ENCODE measurements at regions not wholly inside any gene's neighbourhood (a gene's known extent, or its start where the extent isn't known, plus 50 kb on each side); places are given as distances from the start of the nearest gene placed in this dataset.
"Not testable (repeated sequence)": the region's sequence is repeated elsewhere in the genome, so short reads cannot be mapped to it uniquely, and the experiment has no call there.

DNA sequence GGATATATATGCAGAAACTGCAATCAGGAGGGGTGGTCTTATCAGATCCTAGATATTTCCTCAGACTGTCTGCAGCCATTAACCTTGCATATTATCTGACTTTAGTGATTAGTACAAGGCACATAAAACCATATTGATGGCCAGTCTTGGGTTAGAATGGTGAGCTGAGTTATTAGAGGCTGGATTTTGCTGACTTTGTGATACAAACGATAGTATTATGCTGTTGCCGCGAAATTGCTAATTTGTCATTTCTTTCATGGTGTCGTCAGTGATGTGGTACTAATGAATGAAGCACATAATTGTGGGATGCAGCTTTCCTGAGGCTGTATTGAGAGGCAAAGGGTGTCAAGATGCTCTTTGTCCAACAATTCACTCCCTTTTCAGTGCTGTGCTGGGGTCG lies 172.5 kb downstream of the TEX29 start:
- no peaks in the 10 kb centered on the region for H3K36me3 Mint-ChIP-seq
- peaks cover 2% of the 10 kb centered on the region for H3K27me3 Mint-ChIP-seq
- H3K4me3 Mint-ChIP-seq, result no peak overlapping the region
- no peak for ATAC-seq (ENCODE audit: low read depth)
- H3K4me1 Mint-ChIP-seq, result no peaks in the 10 kb centered on the region
- peaks cover 9% of the 10 kb centered on the region for H3K9me3 Mint-ChIP-seq
- no peak for DNase-seq
- no peak overlapping the region for H3K27ac Mint-ChIP-seq
- POLR2A ChIA-PET, result no interaction called here

DNA sequence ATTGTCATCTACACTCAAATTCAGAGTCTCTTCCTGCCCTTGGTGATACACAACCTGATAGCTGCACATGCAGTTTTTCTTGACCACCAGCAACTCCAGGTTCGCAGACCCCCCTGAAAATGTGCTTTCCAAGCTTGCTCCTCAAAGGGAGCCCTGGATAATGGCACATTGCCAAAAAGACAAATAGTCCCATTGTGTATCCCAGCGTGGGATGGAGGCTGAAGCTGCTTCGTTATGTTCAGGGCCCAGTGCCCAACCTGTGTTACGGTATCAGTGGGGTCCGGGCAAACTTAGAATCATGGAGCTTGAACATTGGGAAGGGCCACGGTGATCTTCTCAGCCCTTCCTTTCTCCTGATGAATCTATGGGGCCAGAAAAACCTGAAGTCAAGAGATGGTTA lies 173.0 kb downstream of the TEX29 start:
- DNase-seq (no peak), ATAC-seq (ENCODE audit: low read depth) (no peak)
- H3K27ac Mint-ChIP-seq, result no peak overlapping the region
- H3K4me1 Mint-ChIP-seq, result no peaks in the 10 kb centered on the region
- peaks cover 9% of the 10 kb centered on the region for H3K9me3 Mint-ChIP-seq
- no peaks in the 10 kb centered on the region for H3K36me3 Mint-ChIP-seq
- POLR2A ChIA-PET, result no interaction called here
- peaks cover 2% of the 10 kb centered on the region for H3K27me3 Mint-ChIP-seq
- H3K4me3 Mint-ChIP-seq, result no peak overlapping the region

DNA sequence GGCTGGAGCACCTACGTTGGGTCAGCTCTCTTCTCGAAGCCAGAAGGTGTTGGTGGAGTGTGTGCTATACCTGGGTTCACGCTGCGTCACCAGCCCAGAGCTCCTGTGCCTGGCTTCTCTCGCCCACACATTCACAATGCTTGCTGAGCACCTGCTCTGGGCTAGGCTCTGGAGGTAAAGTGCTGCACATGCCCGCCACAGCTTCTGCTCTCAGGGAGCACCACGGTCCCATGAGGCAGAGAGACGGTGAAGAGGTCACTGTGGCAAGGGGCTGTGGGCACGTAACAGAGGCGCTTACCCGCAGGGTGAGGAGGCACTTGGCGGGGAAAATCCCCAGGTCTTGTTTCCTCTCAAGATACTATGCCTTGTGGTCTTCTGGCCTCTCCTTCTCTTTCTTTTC lies 174.2 kb downstream of the TEX29 start:
- H3K4me1 Mint-ChIP-seq, result no peaks in the 10 kb centered on the region
- POLR2A ChIA-PET, result no interaction called here
- H3K27ac Mint-ChIP-seq, result no peak overlapping the region
- H3K9me3 Mint-ChIP-seq, result peaks cover 9% of the 10 kb centered on the region
- no peak overlapping the region for H3K4me3 Mint-ChIP-seq
- H3K27me3 Mint-ChIP-seq, result peaks cover 2% of the 10 kb centered on the region
- no peaks in the 10 kb centered on the region for H3K36me3 Mint-ChIP-seq
- ATAC-seq (ENCODE audit: low read depth), result no peak
- no peak for DNase-seq

DNA sequence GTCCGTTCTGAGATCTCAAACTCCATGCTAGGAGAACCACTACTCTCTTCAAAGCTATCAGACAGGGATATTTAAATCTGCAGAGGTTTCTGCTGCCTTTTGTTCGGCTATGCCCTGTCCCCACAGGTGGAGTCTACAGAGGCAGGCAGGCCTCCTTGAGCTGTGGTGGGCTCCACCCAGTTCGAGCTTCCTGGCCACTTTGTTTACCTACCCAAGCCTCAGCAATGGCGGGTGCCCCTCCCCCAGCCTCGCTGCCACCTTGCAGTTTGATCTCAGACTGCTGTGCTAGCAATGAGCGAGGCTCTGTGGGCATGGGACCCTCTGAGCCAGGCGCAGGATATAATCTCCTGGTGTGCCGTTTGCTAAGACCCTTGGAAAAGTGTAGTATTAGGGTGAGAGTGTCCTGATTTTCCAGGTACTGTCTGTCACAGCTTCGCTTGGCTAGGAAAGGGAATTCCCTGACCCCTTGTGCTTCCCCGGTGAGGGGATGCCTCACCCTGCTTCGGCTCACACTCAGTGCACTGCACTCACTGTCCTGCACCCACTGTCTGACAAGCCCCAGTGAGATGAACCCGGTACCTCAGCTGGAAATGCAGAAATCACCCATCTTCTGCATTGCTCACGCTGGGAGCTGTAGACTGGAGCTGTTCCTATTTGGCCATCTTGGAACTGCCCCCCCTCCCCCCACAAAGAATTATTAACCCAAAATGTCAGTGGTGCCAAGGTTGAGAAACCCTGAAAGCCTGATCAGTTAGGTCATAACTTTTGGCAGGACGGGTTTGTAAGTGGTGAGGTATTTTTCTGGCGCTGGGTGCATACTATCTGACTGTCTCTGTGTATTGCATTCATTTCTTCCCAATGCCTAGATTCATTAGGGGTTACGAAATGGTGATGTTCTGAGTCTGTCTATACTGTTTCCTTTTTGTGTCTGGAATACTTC lies 181.4 kb downstream of the TEX29 start:
- H3K36me3 Mint-ChIP-seq; H3K4me1 Mint-ChIP-seq; ATAC-seq (ENCODE audit: low read depth); H3K4me3 Mint-ChIP-seq; POLR2A ChIA-PET; H3K9me3 Mint-ChIP-seq; H3K27me3 Mint-ChIP-seq; DNase-seq; H3K27ac Mint-ChIP-seq: not testable (repeated sequence)

DNA sequence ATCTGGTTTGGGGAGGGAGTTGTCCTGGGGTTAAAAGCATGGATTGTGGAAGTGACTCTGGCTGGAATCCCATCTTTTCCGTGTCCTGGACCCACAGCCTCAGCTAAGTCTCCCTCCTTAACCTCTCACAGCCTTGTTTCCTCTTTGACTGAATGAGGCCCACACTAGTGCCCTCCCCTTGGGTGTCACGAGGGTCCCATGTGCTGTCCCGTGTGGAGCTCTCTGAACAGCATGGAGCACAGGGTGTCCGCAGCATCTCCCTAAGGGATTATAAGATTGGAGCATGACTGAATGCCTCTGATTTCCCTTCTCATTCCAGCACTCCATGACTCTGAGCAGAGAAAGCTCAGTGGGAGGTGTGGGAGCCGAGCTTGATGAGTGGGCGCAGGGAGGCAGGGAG lies 182.5 kb downstream of the TEX29 start:
- POLR2A ChIA-PET, result no interaction called here
- no peak overlapping the region for H3K4me3 Mint-ChIP-seq
- H3K4me1 Mint-ChIP-seq, result no peaks in the 10 kb centered on the region
- no peaks in the 10 kb centered on the region for H3K27me3 Mint-ChIP-seq
- H3K36me3 Mint-ChIP-seq, result no peaks in the 10 kb centered on the region
- no peak for DNase-seq
- peaks cover 4% of the 10 kb centered on the region for H3K9me3 Mint-ChIP-seq
- no peak for ATAC-seq (ENCODE audit: low read depth)
- H3K27ac Mint-ChIP-seq, result no peak overlapping the region

DNA sequence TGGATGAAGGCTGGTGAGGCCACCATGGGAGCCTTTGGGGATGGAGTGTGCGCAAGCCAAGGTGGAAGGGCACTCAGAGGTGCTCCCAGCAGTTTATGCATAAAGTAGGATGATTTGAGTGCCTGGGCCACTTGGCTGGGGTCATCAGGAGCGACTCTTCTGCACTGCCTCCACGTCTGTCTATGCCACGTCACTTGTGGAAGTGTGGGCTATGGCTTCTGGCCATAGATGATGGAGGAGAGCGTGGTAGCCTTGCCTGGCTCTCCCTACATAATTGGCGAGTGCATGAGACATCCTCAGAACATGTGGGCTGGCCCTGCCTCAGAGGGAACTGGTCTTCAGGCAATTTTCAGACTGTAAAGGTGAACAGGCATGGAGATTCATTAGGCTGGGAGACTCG lies 182.9 kb downstream of the TEX29 start:
- Mint-ChIP-seq H3K9me3 (peaks cover 4% of the 10 kb centered on the region), H3K27ac (no peak overlapping the region), H3K27me3 (no peaks in the 10 kb centered on the region), H3K4me3 (no peak overlapping the region), H3K4me1 (no peaks in the 10 kb centered on the region), H3K36me3 (no peaks in the 10 kb centered on the region)
- no peak for DNase-seq
- ATAC-seq (ENCODE audit: low read depth), result no peak
- POLR2A ChIA-PET, result no interaction called here

DNA sequence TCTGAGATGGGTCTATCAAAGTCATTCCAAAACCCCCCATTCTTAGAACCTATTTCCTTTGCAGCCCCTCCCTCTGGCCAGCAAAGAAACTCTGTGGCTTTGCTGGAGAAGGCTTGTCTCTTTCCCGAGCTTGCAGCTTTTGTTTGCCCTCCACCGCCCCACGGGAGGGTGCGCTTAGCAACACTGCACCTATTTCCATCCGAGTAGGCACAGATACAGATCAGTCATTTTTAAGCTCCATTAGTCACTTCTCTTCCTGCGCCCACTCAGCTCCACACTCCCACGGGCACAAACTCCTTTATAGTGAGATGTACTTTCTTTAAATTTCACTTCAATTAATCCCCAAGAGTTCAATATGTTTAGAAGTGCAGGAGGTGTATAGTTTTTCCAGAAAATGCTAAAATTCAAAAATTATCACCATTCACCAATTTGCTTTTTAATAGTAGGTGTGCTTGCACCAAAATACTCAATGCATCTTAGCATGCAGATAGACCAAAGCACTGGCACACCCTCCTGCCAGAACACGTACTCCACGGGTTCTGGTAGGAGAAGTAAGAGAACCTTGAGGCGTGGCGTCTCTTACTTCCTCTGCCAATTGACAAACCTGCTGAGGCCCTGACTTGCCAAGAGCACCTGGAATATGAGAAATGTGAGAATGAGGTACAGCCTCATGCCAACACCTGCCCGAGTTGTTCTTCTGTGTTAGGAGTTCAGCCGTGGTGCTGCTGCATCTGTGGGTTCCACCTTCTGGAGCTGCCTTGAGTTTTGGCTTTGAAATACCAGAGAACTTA lies 183.7 kb downstream of the TEX29 start:
- Mint-ChIP-seq H3K27me3 (no peaks in the 10 kb centered on the region), H3K4me1 (no peaks in the 10 kb centered on the region), H3K36me3 (no peaks in the 10 kb centered on the region), H3K4me3 (no peak overlapping the region), H3K27ac (no peak overlapping the region), H3K9me3 (peaks cover 4% of the 10 kb centered on the region)
- no peak for ATAC-seq (ENCODE audit: low read depth)
- no peak for DNase-seq
- POLR2A ChIA-PET, result no interaction called here

DNA sequence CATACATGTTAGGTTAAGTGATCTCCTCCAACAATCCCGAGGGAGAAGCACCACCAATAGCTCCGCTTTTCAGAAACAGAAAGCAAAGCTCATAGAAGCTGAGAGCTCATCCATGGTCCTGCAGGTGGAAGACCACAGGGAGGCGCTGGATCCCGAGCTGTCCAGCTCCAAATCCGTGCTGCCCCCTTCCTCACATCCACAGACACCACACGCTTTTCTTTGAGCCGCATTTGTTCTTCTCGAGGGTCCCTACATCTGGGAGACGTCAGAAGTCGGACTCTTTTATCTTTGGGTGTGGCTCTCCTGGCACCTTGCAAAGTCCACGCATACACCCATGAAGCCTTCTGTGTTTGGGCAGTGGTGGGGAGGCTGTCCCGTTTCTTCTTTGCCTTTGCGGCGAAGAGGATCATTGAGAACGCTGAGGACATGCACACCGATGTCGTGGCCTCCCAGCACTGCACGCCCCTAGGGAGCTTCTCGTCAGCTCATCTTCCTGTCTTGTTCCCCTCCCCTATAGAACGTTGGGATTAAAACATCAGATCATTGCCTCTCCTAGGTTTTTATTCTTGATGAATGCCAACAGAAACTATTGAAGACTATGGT lies 184.8 kb downstream of the TEX29 start:
- Mint-ChIP-seq H3K4me3 (no peak overlapping the region), H3K27me3 (no peaks in the 10 kb centered on the region), H3K4me1 (no peaks in the 10 kb centered on the region), H3K36me3 (no peaks in the 10 kb centered on the region), H3K9me3 (peaks cover 4% of the 10 kb centered on the region), H3K27ac (no peak overlapping the region)
- no peak for DNase-seq
- no peak for ATAC-seq (ENCODE audit: low read depth)
- POLR2A ChIA-PET, result no interaction called here

DNA sequence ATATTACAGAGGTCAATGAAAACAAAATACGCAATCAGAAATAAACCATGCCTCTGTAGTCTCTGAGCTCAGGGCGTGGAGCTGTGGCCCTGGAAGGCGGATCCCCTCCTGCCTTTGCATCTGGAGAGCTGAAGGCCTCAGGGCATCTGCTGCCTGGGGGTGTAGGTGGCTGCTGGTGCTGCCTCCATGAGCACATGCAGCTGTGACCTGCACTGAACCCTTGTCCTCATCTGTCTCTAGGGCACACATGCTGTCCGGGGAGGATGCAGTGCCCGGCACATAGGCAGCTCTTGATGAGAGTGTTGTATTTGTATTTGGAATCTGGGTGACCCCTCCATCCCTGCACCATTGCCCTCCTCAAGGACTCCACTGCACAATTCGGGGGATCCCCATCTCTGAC lies 185.7 kb downstream of the TEX29 start:
- Mint-ChIP-seq H3K9me3 (peaks cover 4% of the 10 kb centered on the region), H3K4me3 (no peak overlapping the region), H3K4me1 (no peaks in the 10 kb centered on the region), H3K36me3 (no peaks in the 10 kb centered on the region), H3K27ac (no peak overlapping the region), H3K27me3 (no peaks in the 10 kb centered on the region)
- ATAC-seq (ENCODE audit: low read depth) (no peak), DNase-seq (no peak)
- POLR2A ChIA-PET, result no interaction called here

DNA sequence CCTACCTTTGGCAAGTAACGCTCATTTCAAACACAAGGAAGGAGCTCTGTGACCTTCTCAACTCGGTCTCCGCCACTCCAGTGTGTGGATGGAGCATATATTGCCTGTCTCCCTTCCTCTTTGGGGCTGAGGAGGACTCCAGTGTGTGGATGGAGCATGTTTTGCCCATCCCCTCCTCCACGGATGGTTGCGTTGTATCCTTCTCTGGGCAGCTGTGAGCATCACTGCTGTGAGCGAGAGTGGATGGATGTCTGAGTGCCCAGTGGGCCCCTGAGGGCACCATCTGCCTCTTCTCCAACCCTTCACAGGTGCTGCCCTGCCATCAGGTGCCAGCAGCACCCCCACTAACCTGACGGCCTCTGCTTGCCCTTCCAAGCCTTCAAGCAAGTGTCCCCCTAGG lies 186.2 kb downstream of the TEX29 start:
- Mint-ChIP-seq H3K27ac (no peak overlapping the region), H3K27me3 (no peaks in the 10 kb centered on the region), H3K36me3 (no peaks in the 10 kb centered on the region), H3K9me3 (peaks cover 4% of the 10 kb centered on the region), H3K4me1 (no peaks in the 10 kb centered on the region), H3K4me3 (no peak overlapping the region)
- POLR2A ChIA-PET, result no interaction called here
- no peak for ATAC-seq (ENCODE audit: low read depth)
- no peak for DNase-seq

DNA sequence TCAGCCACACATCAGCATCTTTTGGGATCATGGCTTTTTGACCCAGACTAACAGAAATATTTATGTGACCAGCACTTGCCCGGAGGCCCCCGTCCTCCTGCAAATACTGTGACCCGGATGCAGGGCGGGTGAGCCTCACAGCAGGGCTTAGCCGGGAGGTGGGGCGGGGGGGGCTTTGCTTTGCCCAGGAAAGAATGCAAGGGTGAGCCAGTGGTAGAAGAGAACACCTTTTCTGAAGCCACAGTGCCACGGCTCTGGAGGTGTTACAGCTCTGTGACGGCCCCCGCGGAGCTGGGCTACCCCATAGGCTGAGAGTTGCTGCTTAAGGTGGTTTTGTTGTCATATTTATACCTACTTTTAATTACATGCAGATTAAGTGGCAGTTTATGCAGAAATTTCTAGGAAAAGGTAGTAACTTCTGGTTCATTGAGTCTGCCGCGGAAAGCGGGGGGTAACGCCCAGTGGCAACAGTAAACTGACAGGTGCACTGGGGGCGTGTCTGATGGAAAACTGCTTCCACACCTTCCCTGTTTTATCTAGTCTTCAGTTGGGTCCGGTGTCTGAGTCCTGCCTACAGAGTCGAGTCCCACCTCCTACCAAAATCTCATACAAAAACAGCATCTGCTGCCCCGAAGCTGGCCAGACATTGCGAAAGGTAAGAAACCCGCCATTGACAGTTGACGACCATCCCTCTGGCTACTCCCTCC lies 187.9 kb downstream of the TEX29 start:
- no peaks in the 10 kb centered on the region for H3K36me3 Mint-ChIP-seq
- no peaks in the 10 kb centered on the region for H3K4me1 Mint-ChIP-seq
- H3K4me3 Mint-ChIP-seq, result no peak overlapping the region
- DNase-seq (no peak), ATAC-seq (ENCODE audit: low read depth) (no peak)
- no peaks in the 10 kb centered on the region for H3K27me3 Mint-ChIP-seq
- POLR2A ChIA-PET, result no interaction called here
- H3K27ac Mint-ChIP-seq, result no peak overlapping the region
- H3K9me3 Mint-ChIP-seq, result no peaks in the 10 kb centered on the region

DNA sequence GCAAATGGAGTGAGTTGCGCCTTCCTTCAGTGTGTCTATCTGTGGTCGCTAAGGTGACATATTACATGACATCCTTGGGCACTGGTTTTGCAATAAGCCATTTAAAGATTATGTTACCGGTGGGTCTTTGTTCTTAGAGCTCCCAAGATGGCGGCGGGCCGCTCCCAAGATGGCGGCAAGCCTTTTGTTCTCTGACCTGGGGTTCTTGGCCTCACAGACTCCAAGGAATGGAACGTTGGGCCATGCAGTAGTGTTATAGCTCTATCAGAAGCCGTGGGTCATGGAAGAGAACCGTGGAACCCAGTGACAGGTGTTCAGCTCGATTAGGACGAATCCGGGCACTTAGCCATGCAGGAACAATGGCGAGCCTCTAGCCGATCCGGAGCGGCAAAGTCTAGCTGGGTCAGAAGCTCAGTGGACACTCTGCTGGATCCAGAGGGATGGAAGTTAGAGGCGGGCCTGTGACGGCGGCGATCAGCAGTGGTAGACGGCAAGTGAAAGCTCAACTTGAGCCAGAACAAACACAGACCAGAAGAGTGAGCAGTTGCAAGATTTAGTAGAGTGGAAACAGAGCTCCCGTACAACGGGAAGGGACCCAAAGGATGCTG lies 188.6 kb downstream of the TEX29 start:
- ATAC-seq (ENCODE audit: low read depth) (no peak), DNase-seq (no peak)
- Mint-ChIP-seq H3K27me3 (no peaks in the 10 kb centered on the region), H3K27ac (no peak overlapping the region), H3K36me3 (no peaks in the 10 kb centered on the region), H3K4me3 (no peak overlapping the region), H3K9me3 (no peaks in the 10 kb centered on the region), H3K4me1 (no peaks in the 10 kb centered on the region)
- POLR2A ChIA-PET, result no interaction called here

DNA sequence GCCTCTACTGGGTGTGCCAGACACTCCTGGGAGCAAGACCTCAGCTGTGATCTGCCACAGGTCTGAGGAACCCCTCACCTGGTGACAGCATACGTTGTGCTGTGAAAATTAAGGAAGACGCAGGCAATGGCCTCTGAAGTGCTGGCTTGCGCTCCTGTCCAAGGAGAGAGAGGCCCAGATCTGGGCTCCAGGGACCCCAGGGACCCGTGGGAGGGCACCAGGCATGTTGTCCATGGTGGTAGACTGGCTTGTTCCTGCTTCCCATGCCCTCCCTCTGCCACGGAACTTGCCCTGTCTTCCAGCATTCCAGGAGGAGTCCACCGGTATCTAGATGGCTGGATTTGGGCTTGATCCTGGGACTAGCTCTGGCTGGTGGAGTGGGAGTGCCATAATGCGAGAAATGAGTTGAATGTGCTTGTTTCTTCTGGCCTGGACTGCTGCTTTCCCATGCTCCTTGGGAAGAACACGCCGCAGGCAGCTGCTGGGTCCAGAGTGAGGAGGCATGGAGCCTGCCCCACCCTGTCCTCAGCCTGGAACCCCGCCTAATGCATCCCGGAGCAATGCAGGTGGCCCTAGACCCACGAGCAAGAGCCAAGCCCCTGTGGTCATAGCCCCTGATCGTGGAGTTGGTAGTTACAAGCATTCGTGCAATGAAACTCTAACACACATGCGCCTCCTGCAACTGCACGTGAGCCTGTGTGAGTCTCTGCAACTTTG lies 190.2 kb downstream of the TEX29 start:
- Mint-ChIP-seq H3K4me3 (no peak overlapping the region), H3K36me3 (no peaks in the 10 kb centered on the region), H3K27me3 (no peaks in the 10 kb centered on the region), H3K9me3 (no peaks in the 10 kb centered on the region), H3K27ac (no peak overlapping the region), H3K4me1 (no peaks in the 10 kb centered on the region)
- DNase-seq (no peak), ATAC-seq (ENCODE audit: low read depth) (no peak)
- POLR2A ChIA-PET, result no interaction called here
